GM21619 (cell line): ENCODE measurements at regions not wholly inside any gene's neighbourhood (a gene's known extent, or its start where the extent isn't known, plus 50 kb on each side); places are given as distances from the start of the nearest gene placed in this dataset.
"Not testable (repeated sequence)": the region's sequence is repeated elsewhere in the genome, so short reads cannot be mapped to it uniquely, and the experiment has no call there.

Source experiments
- ATAC-seq: cut with Tn5 transposase; IDR thresholded peaks from one replicate; pipeline ENCODE4 v1.9.1; 2021; ENCODE audit not compliant: unreplicated experiment

GRCh38 chr1:80594013-80594412 lies 1206.7 kb upstream of the ADGRL2 start:
- no peak for ATAC-seq

- ATAC-seq: no peak
Measured at GRCh38 chr1:80593197-80593596, 1207.5 kb upstream of the ADGRL2 start.

GRCh38 chr1:80582980-80583379 lies 1217.8 kb upstream of the ADGRL2 start:
- no peak for ATAC-seq

- ATAC-seq: no peak
Measured at GRCh38 chr1:80579055-80579454, 1221.7 kb upstream of the ADGRL2 start.

- no peak for ATAC-seq
Measured at GRCh38 chr1:80566867-80567266, 1233.9 kb upstream of the ADGRL2 start.

- no peak for ATAC-seq
Measured at GRCh38 chr1:80566123-80566522, 1234.6 kb upstream of the ADGRL2 start.

GRCh38 chr1:80565406-80565805 lies 1235.3 kb upstream of the ADGRL2 start:
- ATAC-seq: no peak

- no peak for ATAC-seq
Measured at GRCh38 chr1:80542231-80542630, 1258.5 kb upstream of the ADGRL2 start.

- no peak for ATAC-seq
Measured at GRCh38 chr1:80540596-80540995, 1260.1 kb upstream of the ADGRL2 start.

GRCh38 chr1:80540149-80540548 lies 1260.6 kb upstream of the ADGRL2 start:
- ATAC-seq: no peak

- ATAC-seq: not testable (repeated sequence)
Measured at GRCh38 chr1:80539298-80539697, 1261.4 kb upstream of the ADGRL2 start.

GRCh38 chr1:80536461-80536860 lies 1264.3 kb upstream of the ADGRL2 start:
- ATAC-seq: no peak

- ATAC-seq: no peak
Measured at GRCh38 chr1:80535466-80535865, 1265.3 kb upstream of the ADGRL2 start.

GRCh38 chr1:80534606-80535360 lies 1266.0 kb upstream of the ADGRL2 start:
- no peak for ATAC-seq

- ATAC-seq: no peak
Measured at GRCh38 chr1:80533775-80534334, 1266.9 kb upstream of the ADGRL2 start.

GRCh38 chr1:80533093-80533492 lies 1267.6 kb upstream of the ADGRL2 start:
- ATAC-seq: no peak

- ATAC-seq: no peak
Measured at GRCh38 chr1:80531182-80531581, 1269.6 kb upstream of the ADGRL2 start.

GRCh38 chr1:80529546-80529945 lies 1271.2 kb upstream of the ADGRL2 start:
- ATAC-seq: no peak

GRCh38 chr1:80523861-80524260 lies 1276.9 kb upstream of the ADGRL2 start:
- no peak for ATAC-seq

- ATAC-seq: not testable (repeated sequence)
Measured at GRCh38 chr1:80523071-80523470, 1277.7 kb upstream of the ADGRL2 start.

GRCh38 chr1:80520949-80521348 lies 1279.8 kb upstream of the ADGRL2 start:
- no peak for ATAC-seq

- no peak for ATAC-seq
Measured at GRCh38 chr1:80517062-80517461, 1283.7 kb upstream of the ADGRL2 start.
